Fibroblast of skin of abdomen (primary cell): ENCODE measurements at regions not wholly inside any gene's neighbourhood (a gene's known extent, or its start where the extent isn't known, plus 50 kb on each side); places are given as distances from the start of the nearest gene placed in this dataset.

Experiments used
- DNase-seq: peaks from one replicate; pipeline ENCODE4 v3.0.0-alpha.2; 2013

DNA sequence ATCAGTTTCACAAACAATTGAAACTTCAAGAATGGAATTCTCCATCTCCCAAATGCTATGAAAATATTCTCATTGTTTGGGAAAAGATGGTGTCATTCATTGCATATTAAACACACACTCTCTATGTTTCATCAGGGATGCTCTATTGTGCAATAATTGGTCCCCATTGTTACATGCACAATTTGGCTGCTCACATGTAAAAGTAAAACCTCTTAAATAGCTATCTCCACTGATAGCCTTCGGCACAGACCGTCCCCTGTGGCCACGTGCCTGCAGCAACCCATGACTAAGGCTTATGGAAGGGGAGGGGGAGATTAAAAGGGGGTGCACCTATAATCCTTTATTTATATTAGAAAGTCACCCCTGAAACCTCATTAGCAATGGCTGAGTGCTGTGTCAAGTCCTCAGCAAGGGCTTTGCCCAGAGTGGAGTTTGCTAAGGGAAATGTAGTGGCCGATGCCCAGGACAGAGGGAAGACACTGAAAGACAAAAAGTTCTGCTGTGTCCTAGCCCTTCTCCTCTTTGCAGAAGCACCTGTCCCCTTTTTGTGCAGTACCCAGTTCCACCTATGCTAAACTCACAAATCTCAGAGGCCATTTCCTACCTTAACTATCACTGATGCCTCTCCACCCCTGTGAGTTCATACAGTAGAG, 309.6 kb upstream of the ESRRG start:
- DNase-seq: no peak

- DNase-seq: peak; percentile 79
These were observed 306.3 kb upstream of the ESRRG start for GRCh38 chr1:217029281-217030157.

- no peak for DNase-seq
These were observed 304.3 kb upstream of the ESRRG start for GRCh38 chr1:217027403-217028080.

DNA sequence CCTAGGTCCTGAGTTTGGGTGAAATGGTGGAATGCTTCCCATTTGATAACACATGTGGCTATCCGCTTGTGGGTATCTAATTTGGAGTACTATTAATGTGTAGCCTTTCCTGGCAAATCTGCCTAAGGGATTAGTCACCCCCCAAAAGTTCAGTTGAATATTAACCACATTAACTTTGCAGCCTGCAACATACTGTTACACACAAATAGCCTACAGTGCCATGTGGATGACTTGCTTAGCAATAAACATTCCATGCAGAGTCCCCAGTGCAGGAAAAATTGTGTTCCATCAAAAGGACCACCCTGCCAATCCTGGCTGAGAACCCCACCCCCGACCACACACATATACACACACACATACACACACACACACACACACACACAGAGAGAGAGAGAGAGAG, 303.3 kb upstream of the ESRRG start:
- peak; percentile 22 for DNase-seq

DNA sequence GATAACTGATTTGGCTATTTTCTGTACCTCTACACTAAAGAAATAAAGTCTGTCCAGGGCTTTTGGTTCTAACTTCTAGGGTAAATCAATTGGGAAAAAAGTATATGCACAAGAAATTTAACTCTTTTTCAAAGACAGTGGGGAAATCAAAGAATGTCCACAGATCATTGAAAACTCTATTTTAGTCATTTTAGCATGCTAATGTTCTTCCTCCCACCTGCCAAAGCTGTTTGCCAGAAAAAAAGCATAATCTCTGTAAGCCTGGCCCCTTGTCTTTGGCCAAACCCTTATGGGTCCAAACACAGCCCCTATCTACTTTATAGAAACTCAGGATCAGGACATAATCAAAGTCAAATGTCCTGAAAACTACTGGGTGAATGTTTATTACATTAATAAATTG, 302.2 kb upstream of the ESRRG start:
- no peak for DNase-seq

GRCh38 chr1:217024911-217025310, 301.7 kb upstream of the ESRRG start:
- no peak for DNase-seq

- DNase-seq: no peak
These were observed 298.7 kb upstream of the ESRRG start for GRCh38 chr1:217021956-217022355.

GRCh38 chr1:217021400-217021799, 298.2 kb upstream of the ESRRG start:
- no peak for DNase-seq

- no peak for DNase-seq
These were observed 296.2 kb upstream of the ESRRG start for GRCh38 chr1:217019475-217019874.

DNA sequence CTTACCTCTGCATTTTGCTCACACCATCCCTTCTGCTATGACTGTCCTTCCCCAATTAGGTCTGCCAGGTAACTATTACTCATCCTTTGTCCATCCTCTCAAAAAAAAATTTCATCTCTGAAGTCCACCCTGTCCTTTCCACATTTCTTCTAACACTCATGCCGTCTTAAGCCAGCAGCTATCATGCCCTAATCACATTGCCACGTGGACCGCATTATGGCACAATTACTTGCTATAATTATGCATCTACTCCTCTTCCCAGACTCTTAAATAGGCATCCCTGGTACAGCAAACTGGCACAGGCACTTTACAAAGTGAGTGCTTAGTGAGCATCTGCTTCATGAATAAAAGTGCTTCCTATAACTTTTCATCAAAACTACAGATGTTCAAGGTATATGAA, 295.4 kb upstream of the ESRRG start:
- no peak for DNase-seq

- no peak for DNase-seq
These were observed 293.9 kb upstream of the ESRRG start for GRCh38 chr1:217017165-217017564.

DNA sequence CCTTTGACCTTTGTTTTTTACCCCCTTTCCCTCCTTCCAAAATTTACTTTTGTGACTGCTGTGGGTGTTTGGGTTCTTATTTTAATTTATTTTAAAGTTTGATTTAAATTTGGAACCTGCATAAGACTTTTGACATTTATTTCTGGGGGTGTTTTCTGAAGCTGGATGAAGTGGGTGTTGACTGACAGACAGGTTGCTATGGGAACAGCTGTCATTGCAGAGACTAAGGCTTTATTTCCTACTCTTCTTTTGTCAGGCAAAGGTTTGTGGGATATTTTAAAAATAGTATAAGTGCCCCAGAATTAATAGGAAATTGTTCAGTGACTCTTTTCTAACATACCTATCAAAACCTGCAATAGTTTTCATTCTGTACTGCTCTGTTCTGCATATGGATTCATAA, 290.8 kb upstream of the ESRRG start:
- no peak for DNase-seq

DNA sequence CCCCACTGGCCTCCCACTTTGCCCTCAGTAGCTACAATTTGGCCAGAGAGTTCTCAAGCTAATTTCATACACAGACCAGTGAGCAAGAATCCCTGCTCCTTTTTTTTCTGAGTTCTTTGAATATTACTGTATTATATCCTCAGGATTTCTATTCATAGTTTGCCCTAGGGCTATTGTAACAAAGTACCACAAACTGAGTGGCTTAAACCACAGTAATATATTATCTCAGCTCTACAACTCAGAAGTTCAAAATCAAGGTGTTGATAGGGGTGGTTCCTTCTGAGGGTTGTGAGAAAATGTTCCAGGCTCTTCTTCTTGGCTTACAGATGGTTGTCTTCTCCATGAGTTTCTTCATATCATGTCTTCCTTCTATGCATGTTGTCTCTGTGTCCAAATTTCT, 289.4 kb upstream of the ESRRG start:
- DNase-seq: no peak

DNA sequence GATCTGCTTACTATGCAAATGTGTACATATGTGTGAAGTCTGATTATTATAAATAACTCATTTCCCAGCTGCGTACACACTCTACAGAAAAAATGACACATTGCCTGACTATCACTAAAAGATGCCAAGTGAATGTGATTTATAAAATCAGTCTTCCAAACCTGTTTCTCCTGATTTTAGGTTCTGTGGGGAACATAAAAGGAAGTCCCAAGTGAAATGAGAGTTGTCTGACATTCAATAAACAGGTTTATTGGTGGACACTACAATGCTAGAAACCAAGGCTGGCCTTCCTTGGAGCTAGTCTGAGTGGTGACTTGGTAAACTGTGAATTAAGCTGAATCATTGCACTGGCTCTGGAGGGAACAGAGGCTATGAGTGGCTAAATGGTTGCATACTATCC, 287.9 kb upstream of the ESRRG start:
- DNase-seq: no peak

GRCh38 chr1:217010253-217010652, 287.0 kb upstream of the ESRRG start:
- no peak for DNase-seq

DNA sequence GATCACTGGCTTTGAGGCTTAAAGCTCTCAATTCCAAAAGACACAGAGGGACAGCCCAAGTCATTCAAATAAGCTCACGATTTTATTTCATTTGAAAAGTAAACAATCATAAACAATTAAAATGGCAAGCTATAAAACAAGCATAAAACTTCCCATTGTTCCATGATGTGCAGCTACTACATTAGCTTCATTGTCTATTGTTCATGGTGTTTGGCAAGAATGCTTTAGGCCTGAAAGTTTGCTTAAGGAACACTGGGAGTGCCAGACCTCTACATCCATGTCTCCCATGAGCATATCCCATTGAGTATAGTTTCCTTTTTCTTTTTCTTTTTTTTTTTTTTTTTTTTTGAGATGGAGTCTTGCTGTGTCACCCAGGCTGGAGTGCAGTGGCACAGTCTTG, 286.1 kb upstream of the ESRRG start:
- no peak for DNase-seq

- DNase-seq: no peak
These were observed 281.7 kb upstream of the ESRRG start for GRCh38 chr1:217004776-217005436.

GRCh38 chr1:217003355-217003754, 280.1 kb upstream of the ESRRG start:
- DNase-seq: no peak

DNA sequence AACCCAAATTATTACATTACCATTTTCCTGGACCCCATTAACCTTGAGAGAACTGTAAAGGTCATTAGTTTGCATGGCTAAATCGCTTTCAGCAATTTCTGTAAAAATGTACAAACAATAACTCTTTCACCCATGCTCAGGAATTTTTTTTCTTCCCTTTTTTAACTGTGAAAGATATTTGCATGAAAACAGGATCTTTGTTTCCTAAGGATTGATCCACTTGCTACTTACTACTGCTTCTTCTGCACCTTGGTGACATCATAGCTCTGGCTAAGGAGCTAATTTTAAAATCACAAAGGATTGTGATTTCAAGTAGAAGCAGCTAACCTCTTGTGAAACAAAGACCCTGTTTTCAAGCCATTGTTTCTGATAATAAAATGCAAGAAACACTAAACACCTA, 274.6 kb upstream of the ESRRG start:
- DNase-seq: no peak

GRCh38 chr1:216997069-216997468, 273.8 kb upstream of the ESRRG start:
- no peak for DNase-seq

- DNase-seq: no peak
These were observed 261.3 kb upstream of the ESRRG start for GRCh38 chr1:216984536-216984935.

GRCh38 chr1:216983823-216984222, 260.6 kb upstream of the ESRRG start:
- no peak for DNase-seq

DNA sequence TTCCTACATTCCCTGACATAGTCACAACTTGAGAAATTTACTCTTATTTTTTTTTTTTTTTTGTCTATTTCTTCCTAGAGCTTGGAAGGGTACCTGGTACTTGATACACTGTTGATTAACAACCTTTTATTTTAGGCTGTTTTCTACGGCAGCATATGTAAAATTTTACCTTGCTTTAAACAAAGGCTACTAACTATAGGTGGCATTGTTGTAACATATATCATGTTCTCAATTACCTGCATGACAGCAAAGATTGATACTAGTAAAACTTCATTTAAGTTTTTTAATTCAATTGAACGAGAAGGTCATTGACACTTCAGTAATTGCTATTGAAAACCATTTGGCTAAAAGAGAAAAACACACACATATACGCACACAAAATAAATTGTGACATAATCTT, 238.3 kb upstream of the ESRRG start:
- no peak for DNase-seq
